Breast epithelium (tissue), 3 donors: ENCODE measurements at regions not wholly inside any gene's neighbourhood (a gene's known extent, or its start where the extent isn't known, plus 50 kb on each side); places are given as distances from the start of the nearest gene placed in this dataset.

Experiments
- POLR2A ChIP-seq: fragments of 450-650 bp; IDR thresholded peaks from one replicate; pipeline ENCODE4 v1.6.1; 2016; ENCODE audit warnings: antibody characterized with exemption, mild to moderate bottlenecking, moderate library complexity
- POLR2AphosphoS5 ChIP-seq, 3 donors: sonication (generic); formaldehyde crosslinking; IDR thresholded peaks; one replicate each; pipeline ENCODE4 v1.6.1; 2017; ENCODE audit warnings: antibody characterized with exemption in 3 of 3
- TF ChIP-seq, protein P1 (sequence below), 3 donors: fragments of 450-650 bp; IDR thresholded peaks; one replicate each; pipeline ENCODE4 v1.5.1; 2016 to 2017; ENCODE audit warnings: antibody characterized with exemption in 3 of 3, mild to moderate bottlenecking in 3 of 3, moderate library complexity in 3 of 3

DNA sequence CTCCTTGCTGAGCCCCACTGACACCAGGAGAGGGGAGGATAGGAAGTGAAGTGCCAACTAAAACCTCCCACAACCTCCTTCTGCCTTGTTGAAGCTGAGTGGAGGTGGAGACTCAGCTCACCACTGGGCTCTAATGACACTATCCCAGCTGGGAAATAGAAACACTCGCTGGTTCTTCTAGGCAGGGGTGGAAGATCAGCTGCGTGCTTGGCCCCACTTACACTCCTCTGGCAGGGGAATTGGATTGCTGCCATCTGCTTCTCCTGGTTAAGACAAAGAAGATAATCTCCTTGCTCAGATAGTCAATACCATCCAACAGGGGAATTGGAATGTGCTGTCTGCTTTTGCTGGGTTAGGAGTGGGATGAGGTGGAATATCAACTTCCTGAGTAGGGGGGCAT lies 392.5 kb downstream of the ZNF674 start:
- TF ChIP-seq, protein P1, sequence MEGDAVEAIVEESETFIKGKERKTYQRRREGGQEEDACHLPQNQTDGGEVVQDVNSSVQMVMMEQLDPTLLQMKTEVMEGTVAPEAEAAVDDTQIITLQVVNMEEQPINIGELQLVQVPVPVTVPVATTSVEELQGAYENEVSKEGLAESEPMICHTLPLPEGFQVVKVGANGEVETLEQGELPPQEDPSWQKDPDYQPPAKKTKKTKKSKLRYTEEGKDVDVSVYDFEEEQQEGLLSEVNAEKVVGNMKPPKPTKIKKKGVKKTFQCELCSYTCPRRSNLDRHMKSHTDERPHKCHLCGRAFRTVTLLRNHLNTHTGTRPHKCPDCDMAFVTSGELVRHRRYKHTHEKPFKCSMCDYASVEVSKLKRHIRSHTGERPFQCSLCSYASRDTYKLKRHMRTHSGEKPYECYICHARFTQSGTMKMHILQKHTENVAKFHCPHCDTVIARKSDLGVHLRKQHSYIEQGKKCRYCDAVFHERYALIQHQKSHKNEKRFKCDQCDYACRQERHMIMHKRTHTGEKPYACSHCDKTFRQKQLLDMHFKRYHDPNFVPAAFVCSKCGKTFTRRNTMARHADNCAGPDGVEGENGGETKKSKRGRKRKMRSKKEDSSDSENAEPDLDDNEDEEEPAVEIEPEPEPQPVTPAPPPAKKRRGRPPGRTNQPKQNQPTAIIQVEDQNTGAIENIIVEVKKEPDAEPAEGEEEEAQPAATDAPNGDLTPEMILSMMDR (IDR thresholded peaks at IDR 0.05) = no peak
- TF ChIP-seq POLR2A (no peak), POLR2AphosphoS5 (IDR thresholded peaks at IDR 0.05) (no peak)
